ENCODE measurements at regions not wholly inside any gene's neighbourhood (a gene's known extent, or its start where the extent isn't known, plus 50 kb on each side); places are given as distances from the start of the nearest gene placed in this dataset.

GRCh38 chr14:22379727-22380126 lies 209.3 kb downstream of the DAD1 start:
- intact Hi-C loops (cut with DNase I; ENCODE audit: low total_unique reads) = loop anchor here (10.0 kb wide), 2 partner anchors 55 to 175 kb away; no protein-coding TSS in a partner anchor
- Histone ChIP-seq H3K27ac (no peak overlapping the region), H3K36me3 (no peaks in the 10 kb centered on the region), H3K27me3 (replicated peaks in 1 of 7) (no peaks in the 10 kb centered on the region), H3K4me3 (no peak overlapping the region), H3K4me1 (peaks cover 0 to 35% (median 8%) of the 10 kb centered on the region in 6 donors), H3K9me3 (no peaks in the 10 kb centered on the region)
- DNase-seq = no peak
- TF ChIP-seq CTCF (IDR thresholded peaks at IDR 0.05 in 8 of 11, conservative IDR thresholded peaks at IDR 0.05 in 3 of 11) (no peak), POLR2AphosphoS5 (IDR thresholded peaks at IDR 0.05) (no peak), POLR2A (IDR thresholded peaks at IDR 0.05) (no peak)

DNA sequence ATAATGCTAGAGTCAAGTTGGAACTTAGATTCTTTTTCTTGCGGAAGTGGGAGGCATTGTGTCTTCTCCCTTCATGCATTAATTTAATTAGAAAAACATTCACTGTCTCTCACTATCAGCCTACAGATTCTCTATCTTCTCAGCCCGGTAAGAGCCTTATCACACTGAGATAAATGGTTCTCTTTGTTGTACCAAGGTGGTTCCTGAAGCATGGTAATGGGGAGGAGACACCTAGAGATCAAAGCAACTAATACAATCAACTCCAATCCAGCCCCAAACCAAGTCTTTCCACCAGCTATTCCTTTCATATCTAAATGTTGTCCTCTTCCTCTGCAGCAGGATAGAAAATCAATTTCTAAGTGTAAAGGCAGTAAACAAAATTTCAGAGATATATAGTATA lies 210.8 kb downstream of the DAD1 start:
- intact Hi-C loops (cut with DNase I; ENCODE audit: low total_unique reads) = loop anchor here (10.0 kb wide), 1 partner anchor 53 kb away; no protein-coding TSS in a partner anchor
- Histone ChIP-seq H3K9me3 (no peaks in the 10 kb centered on the region), H3K27me3 (replicated peaks in 1 of 7) (no peaks in the 10 kb centered on the region), H3K27ac (no peak overlapping the region), H3K4me3 (no peak overlapping the region), H3K36me3 (no peaks in the 10 kb centered on the region), H3K4me1 (peaks cover 0 to 25% (median 6%) of the 10 kb centered on the region in 6 donors)
- 73 to 87% (median 83%) methylated on average over 2 of the region's 2 CpGs for WGBS, 5 donors
- DNase-seq = no peak
- TF ChIP-seq POLR2AphosphoS5 (IDR thresholded peaks at IDR 0.05) (no peak), CTCF (IDR thresholded peaks at IDR 0.05 in 8 of 11, conservative IDR thresholded peaks at IDR 0.05 in 3 of 11) (no peak), POLR2A (IDR thresholded peaks at IDR 0.05) (no peak)

DNA sequence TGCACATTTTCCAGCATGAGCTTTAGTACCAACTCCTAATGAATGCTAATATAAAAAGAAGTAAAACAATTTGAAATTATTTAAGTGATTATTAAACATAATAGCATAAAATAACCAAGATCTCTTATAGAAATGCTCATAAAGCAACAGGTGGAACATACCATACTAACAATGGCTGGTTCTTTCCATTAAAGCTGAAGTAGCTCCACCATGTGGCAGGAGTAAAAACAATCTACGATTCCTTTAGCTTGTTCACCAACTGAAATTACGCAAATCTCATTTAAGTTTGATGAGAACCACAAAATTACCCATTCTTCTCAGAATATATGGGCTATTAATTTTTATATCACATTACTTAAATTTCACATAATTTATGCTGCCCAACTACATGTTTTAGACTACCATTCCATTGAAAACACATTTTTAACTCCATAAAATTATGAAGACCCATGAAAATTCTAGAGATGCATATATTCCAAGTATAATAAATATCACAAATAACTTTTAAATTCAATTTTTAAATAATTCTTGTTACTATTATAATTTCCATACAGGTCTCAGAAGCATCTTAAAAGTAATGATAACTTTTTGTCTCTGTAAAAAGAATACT lies 213.6 kb downstream of the DAD1 start:
- Histone ChIP-seq H3K9me3 (no peaks in the 10 kb centered on the region), H3K36me3 (no peaks in the 10 kb centered on the region), H3K27me3 (replicated peaks in 1 of 7) (no peaks in the 10 kb centered on the region), H3K27ac (no peak overlapping the region), H3K4me3 (no peak overlapping the region), H3K4me1 (no peaks in the 10 kb centered on the region)
- intact Hi-C loops (cut with DNase I; ENCODE audit: low total_unique reads) = loop anchor here (10.0 kb wide), 1 partner anchor 51 kb away; no protein-coding TSS in a partner anchor
- TF ChIP-seq CTCF (IDR thresholded peaks at IDR 0.05 in 8 of 11, conservative IDR thresholded peaks at IDR 0.05 in 3 of 11) (peak in 7 of 11 experiments; percentile 30 to 54 (median 42)), POLR2A (IDR thresholded peaks at IDR 0.05) (no peak), POLR2AphosphoS5 (IDR thresholded peaks at IDR 0.05) (no peak)
- no peak for DNase-seq
- 4 to 36% (median 8%) methylated on average over 2 of the region's 2 CpGs for WGBS, 5 donors

DNA sequence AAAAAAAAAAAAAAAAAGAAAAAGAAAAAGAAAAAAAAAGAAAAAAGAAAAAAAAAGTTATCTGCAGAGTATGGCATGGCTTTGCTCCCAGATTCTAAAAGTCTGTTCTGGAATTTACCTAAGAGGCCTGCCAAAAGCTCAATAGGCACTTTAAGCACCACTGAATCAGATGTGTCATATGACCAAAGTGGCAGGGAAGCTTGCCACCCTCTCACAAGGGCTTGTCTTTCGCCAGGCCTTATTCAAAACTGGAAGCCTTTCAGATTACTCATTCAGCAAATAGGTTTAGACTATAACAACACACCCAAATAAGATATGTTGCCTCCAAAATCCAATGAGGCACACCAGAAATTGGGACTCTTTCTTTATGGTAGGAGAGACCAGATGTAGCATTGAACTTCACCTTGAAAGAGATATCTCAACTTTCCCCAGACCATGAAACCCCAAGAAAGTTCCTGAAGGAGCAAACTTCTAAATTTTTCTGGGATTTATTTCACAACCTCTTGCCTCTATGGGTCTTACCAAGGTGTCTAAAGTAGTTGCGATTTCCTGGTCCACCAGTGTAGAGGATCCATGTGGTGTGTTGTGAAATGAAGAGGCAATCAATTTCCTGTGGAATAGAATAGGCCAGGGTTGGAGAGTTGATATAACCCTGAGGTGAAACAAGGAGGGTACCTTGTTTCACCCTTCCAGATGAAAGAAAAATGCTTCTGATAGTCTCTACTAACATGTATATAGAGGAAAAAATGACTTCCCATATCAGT lies 218.8 kb downstream of the DAD1 start:
- H3K36me3 ChIP-seq = no peaks in the 10 kb centered on the region
- no peaks in the 10 kb centered on the region for H3K9me3 ChIP-seq
- no peaks in the 10 kb centered on the region for H3K4me1 ChIP-seq
- 74 to 89% (median 84%) methylated on average over 2 of the region's 2 CpGs for WGBS, 5 donors
- no peak overlapping the region for H3K27ac ChIP-seq
- TF ChIP-seq POLR2AphosphoS5 (IDR thresholded peaks at IDR 0.05) (no peak), CTCF (IDR thresholded peaks at IDR 0.05 in 8 of 11, conservative IDR thresholded peaks at IDR 0.05 in 3 of 11) (no peak), POLR2A (IDR thresholded peaks at IDR 0.05) (no peak)
- DNase-seq = no peak
- no peaks in the 10 kb centered on the region for H3K27me3 ChIP-seq (replicated peaks in 1 of 7)
- no peak overlapping the region for H3K4me3 ChIP-seq
- intact Hi-C loops (cut with DNase I; ENCODE audit: low total_unique reads) = loop anchor here (10.0 kb wide), 1 partner anchor 45 kb away; no protein-coding TSS in a partner anchor
